Activated CD4-positive, alpha-beta T cell treated with anti-CD3 and anti-CD28 coated beads for 36 hours (primary cell): ENCODE measurements at regions not wholly inside any gene's neighbourhood (a gene's known extent, or its start where the extent isn't known, plus 50 kb on each side); places are given as distances from the start of the nearest gene placed in this dataset.

Source experiments
- ATAC-seq: fragments of 200-7000 bp; cut with Tn5 transposase; one replicate; pipeline ENCODE4 v1.10.0; 2021; ENCODE audit warnings: mild to moderate bottlenecking, moderate library complexity
- CTCF ChIA-PET: fragments of 350-600 bp; sonication (Branson Sonifier 250); formaldehyde crosslinking; loops from one replicate; lab custom pipeline; 2021; ENCODE audit warnings: antibody characterized with exemption; lab: Charles Lee
- POLR2A ChIA-PET: fragments of 350-600 bp; sonication (Branson Sonifier 250); formaldehyde crosslinking; loops from one replicate; lab custom pipeline; 2021; ENCODE audit warnings: antibody characterized with exemption, inconsistent platforms; lab: Charles Lee
- DNase-seq: peaks from one replicate; pipeline ENCODE4 v3.0.0-alpha.2; 2020
- H3K27ac Mint-ChIP-seq: one replicate; pipeline ENCODE4 v1.8.0; 2021; ENCODE audit warnings: mixed read lengths
- H3K27me3 Mint-ChIP-seq: one replicate; pipeline ENCODE4 v1.8.0; 2021; ENCODE audit warnings: mixed read lengths
- H3K36me3 Mint-ChIP-seq: one replicate; pipeline ENCODE4 v1.8.0; 2021; ENCODE audit warnings: low read depth, mixed read lengths
- H3K4me1 Mint-ChIP-seq: one replicate; pipeline ENCODE4 v1.8.0; 2021; ENCODE audit warnings: mixed read lengths
- H3K4me3 Mint-ChIP-seq: one replicate; pipeline ENCODE4 v1.8.0; 2021; ENCODE audit warnings: mild to moderate bottlenecking, moderate library complexity, mixed read lengths
- H3K9me3 Mint-ChIP-seq: one replicate; pipeline ENCODE4 v1.8.0; 2021; ENCODE audit warnings: low read depth, mixed read lengths
- intact Hi-C, 2 experiments: fragments of 100-400 bp; cut with DNase I in 1 of 2; cut with micrococcal nuclease in 1 of 2; formaldehyde crosslinking; loops; one replicate each; pipeline versions ENCODE4 v1.14.2 to v1.15.1; 2022 to 2024; cut with DNase I, micrococcal nuclease

- H3K27ac Mint-ChIP-seq: no peak overlapping the region
- intact Hi-C loops: no loop called here
- H3K27me3 Mint-ChIP-seq: no peaks in the 10 kb centered on the region
- DNase-seq (no peak), ATAC-seq (no peak)
- ChIA-PET CTCF (no interaction called here), POLR2A (no interaction called here)
- peaks cover 11% of the 10 kb centered on the region for H3K9me3 Mint-ChIP-seq
- H3K36me3 Mint-ChIP-seq: no peaks in the 10 kb centered on the region
- H3K4me1 Mint-ChIP-seq: no peaks in the 10 kb centered on the region
- no peak overlapping the region for H3K4me3 Mint-ChIP-seq
Measured at GRCh38 chr16:6248199-6248598, 1084.4 kb upstream of the RBFOX1 start.

- H3K27ac Mint-ChIP-seq: no peak overlapping the region
- ChIA-PET CTCF (interaction anchor here (1.0 kb wide), 1 partner anchor 16 kb away, joined by 5 read pairs; no protein-coding TSS in a partner anchor), POLR2A (no interaction called here)
- no peaks in the 10 kb centered on the region for H3K27me3 Mint-ChIP-seq
- peaks cover 11% of the 10 kb centered on the region for H3K9me3 Mint-ChIP-seq
- no peak overlapping the region for H3K4me3 Mint-ChIP-seq
- no peaks in the 10 kb centered on the region for H3K36me3 Mint-ChIP-seq
- intact Hi-C loops: no loop called here
- DNase-seq (no peak), ATAC-seq (no peak)
- no peaks in the 10 kb centered on the region for H3K4me1 Mint-ChIP-seq
Measured at GRCh38 chr16:6247775-6248174, 1084.9 kb upstream of the RBFOX1 start.

- Mint-ChIP-seq H3K9me3 (peaks cover 11% of the 10 kb centered on the region), H3K4me3 (no peak overlapping the region), H3K4me1 (no peaks in the 10 kb centered on the region), H3K27me3 (no peaks in the 10 kb centered on the region), H3K36me3 (no peaks in the 10 kb centered on the region), H3K27ac (no peak overlapping the region)
- ATAC-seq (no peak), DNase-seq (no peak)
- intact Hi-C loops: no loop called here
- CTCF ChIA-PET: interaction anchor here (1.0 kb wide), 1 partner anchor 15 kb away, joined by 5 read pairs; no protein-coding TSS in a partner anchor
- POLR2A ChIA-PET: no interaction called here
Measured at GRCh38 chr16:6247150-6247549, 1085.5 kb upstream of the RBFOX1 start.

- H3K4me1 Mint-ChIP-seq: no peaks in the 10 kb centered on the region
- ChIA-PET CTCF (no interaction called here), POLR2A (no interaction called here)
- no peaks in the 10 kb centered on the region for H3K36me3 Mint-ChIP-seq
- H3K9me3 Mint-ChIP-seq: peaks cover 15% of the 10 kb centered on the region
- H3K27me3 Mint-ChIP-seq: no peaks in the 10 kb centered on the region
- no peak for DNase-seq
- intact Hi-C loops: no loop called here
- no peak overlapping the region for H3K4me3 Mint-ChIP-seq
- ATAC-seq: no peak
- no peak overlapping the region for H3K27ac Mint-ChIP-seq
Measured at GRCh38 chr16:6246266-6246665, 1086.4 kb upstream of the RBFOX1 start.

- H3K9me3 Mint-ChIP-seq: peaks cover 4% of the 10 kb centered on the region
- ChIA-PET CTCF (interaction anchor here (1.5 kb wide), 1 partner anchor 15 kb away, joined by 5 read pairs; no protein-coding TSS in a partner anchor), POLR2A (no interaction called here)
- no peaks in the 10 kb centered on the region for H3K4me1 Mint-ChIP-seq
- H3K27me3 Mint-ChIP-seq: no peaks in the 10 kb centered on the region
- ATAC-seq (no peak), DNase-seq (no peak)
- no peak overlapping the region for H3K4me3 Mint-ChIP-seq
- no peak overlapping the region for H3K27ac Mint-ChIP-seq
- intact Hi-C loops: no loop called here
- H3K36me3 Mint-ChIP-seq: no peaks in the 10 kb centered on the region
Measured at GRCh38 chr16:6232056-6232455, 1100.6 kb upstream of the RBFOX1 start.

- intact Hi-C loops: no loop called here
- DNase-seq (no peak), ATAC-seq (no peak)
- H3K4me1 Mint-ChIP-seq: no peaks in the 10 kb centered on the region
- ChIA-PET CTCF (interaction anchor here (1.5 kb wide), 1 partner anchor 16 kb away, joined by 5 read pairs; no protein-coding TSS in a partner anchor), POLR2A (no interaction called here)
- no peak overlapping the region for H3K27ac Mint-ChIP-seq
- peaks cover 4% of the 10 kb centered on the region for H3K9me3 Mint-ChIP-seq
- no peaks in the 10 kb centered on the region for H3K36me3 Mint-ChIP-seq
- no peaks in the 10 kb centered on the region for H3K27me3 Mint-ChIP-seq
- H3K4me3 Mint-ChIP-seq: no peak overlapping the region
Measured at GRCh38 chr16:6231398-6231797, 1101.2 kb upstream of the RBFOX1 start.

- intact Hi-C loops: no loop called here
- H3K27ac Mint-ChIP-seq: no peak overlapping the region
- POLR2A ChIA-PET: no interaction called here
- DNase-seq (no peak), ATAC-seq (no peak)
- no peak overlapping the region for H3K4me3 Mint-ChIP-seq
- H3K27me3 Mint-ChIP-seq: no peaks in the 10 kb centered on the region
- H3K9me3 Mint-ChIP-seq: peaks cover 5% of the 10 kb centered on the region
- H3K4me1 Mint-ChIP-seq: no peaks in the 10 kb centered on the region
- no peaks in the 10 kb centered on the region for H3K36me3 Mint-ChIP-seq
- CTCF ChIA-PET: no interaction called here
Measured at GRCh38 chr16:6229186-6229585, 1103.5 kb upstream of the RBFOX1 start.

GRCh38 chr16:6218855-6219254 lies 1113.8 kb upstream of the RBFOX1 start:
- Mint-ChIP-seq H3K4me1 (no peaks in the 10 kb centered on the region), H3K27me3 (no peaks in the 10 kb centered on the region), H3K36me3 (no peaks in the 10 kb centered on the region), H3K4me3 (no peak overlapping the region), H3K9me3 (peaks cover 7% of the 10 kb centered on the region), H3K27ac (no peak overlapping the region)
- ATAC-seq: no peak
- ChIA-PET POLR2A (no interaction called here), CTCF (no interaction called here)
- DNase-seq: no peak
- intact Hi-C loops: no loop called here

GRCh38 chr16:6216836-6217235 lies 1115.8 kb upstream of the RBFOX1 start:
- no peak for ATAC-seq
- H3K4me3 Mint-ChIP-seq: no peak overlapping the region

GRCh38 chr16:6211644-6212043 lies 1114.0 kb upstream of the EEF2KMT start:
- H3K9me3 Mint-ChIP-seq: peaks cover 4% of the 10 kb centered on the region
- H3K27me3 Mint-ChIP-seq: no peaks in the 10 kb centered on the region
- no peak for ATAC-seq
- intact Hi-C loops: no loop called here
- H3K4me3 Mint-ChIP-seq: no peak overlapping the region
- H3K4me1 Mint-ChIP-seq: no peaks in the 10 kb centered on the region
- ChIA-PET CTCF (interaction anchor here (0.6 kb wide), 1 partner anchor 181 kb away, joined by 4 read pairs; no protein-coding TSS in a partner anchor), POLR2A (no interaction called here)
- DNase-seq: no peak
- no peaks in the 10 kb centered on the region for H3K36me3 Mint-ChIP-seq
- no peak overlapping the region for H3K27ac Mint-ChIP-seq

More at GRCh38 chr16:6216836-6217235, 1115.8 kb upstream of the RBFOX1 start:
- no peak for DNase-seq
- POLR2A ChIA-PET: no interaction called here
- no peaks in the 10 kb centered on the region for H3K27me3 Mint-ChIP-seq
- no peaks in the 10 kb centered on the region for H3K4me1 Mint-ChIP-seq
- CTCF ChIA-PET: no interaction called here
- intact Hi-C loops: no loop called here
- H3K9me3 Mint-ChIP-seq: peaks cover 7% of the 10 kb centered on the region
- H3K36me3 Mint-ChIP-seq: no peaks in the 10 kb centered on the region
- H3K27ac Mint-ChIP-seq: no peak overlapping the region

GRCh38 chr16:6209355-6209930 lies 1111.8 kb upstream of the EEF2KMT start:
- Mint-ChIP-seq H3K4me1 (no peaks in the 10 kb centered on the region), H3K27ac (no peak overlapping the region), H3K27me3 (no peaks in the 10 kb centered on the region), H3K36me3 (no peaks in the 10 kb centered on the region), H3K9me3 (peaks cover 4% of the 10 kb centered on the region), H3K4me3 (no peak overlapping the region)
- DNase-seq (no peak), ATAC-seq (no peak)
- ChIA-PET CTCF (no interaction called here), POLR2A (no interaction called here)
- intact Hi-C loops: no loop called here

GRCh38 chr16:6207580-6207979 lies 1110.0 kb upstream of the EEF2KMT start:
- intact Hi-C loops: no loop called here

More at GRCh38 chr16:6207580-6207979, 1110.0 kb upstream of the EEF2KMT start:
- no peak for ATAC-seq
- H3K4me3 Mint-ChIP-seq: no peak overlapping the region
- peaks cover 4% of the 10 kb centered on the region for H3K9me3 Mint-ChIP-seq
- CTCF ChIA-PET: interaction anchor here (1.0 kb wide), 1 partner anchor 9 kb away, joined by 3 read pairs; no protein-coding TSS in a partner anchor
- no peak overlapping the region for H3K27ac Mint-ChIP-seq
- no peak for DNase-seq
- no peaks in the 10 kb centered on the region for H3K36me3 Mint-ChIP-seq
- H3K27me3 Mint-ChIP-seq: no peaks in the 10 kb centered on the region
- H3K4me1 Mint-ChIP-seq: no peaks in the 10 kb centered on the region
- POLR2A ChIA-PET: no interaction called here
